DMS 273 treated with DMSO at 0.1 percent for 48 hours (cell line): ENCODE measurements at regions not wholly inside any gene's neighbourhood (a gene's known extent, or its start where the extent isn't known, plus 50 kb on each side); places are given as distances from the start of the nearest gene placed in this dataset.
"Not testable (repeated sequence)": the region's sequence is repeated elsewhere in the genome, so short reads cannot be mapped to it uniquely, and the experiment has no call there.

Source experiments
- DNase-seq: peaks from one replicate; lab custom pipeline; 2025; lab: John Stamatoyannopoulos, UW

DNA sequence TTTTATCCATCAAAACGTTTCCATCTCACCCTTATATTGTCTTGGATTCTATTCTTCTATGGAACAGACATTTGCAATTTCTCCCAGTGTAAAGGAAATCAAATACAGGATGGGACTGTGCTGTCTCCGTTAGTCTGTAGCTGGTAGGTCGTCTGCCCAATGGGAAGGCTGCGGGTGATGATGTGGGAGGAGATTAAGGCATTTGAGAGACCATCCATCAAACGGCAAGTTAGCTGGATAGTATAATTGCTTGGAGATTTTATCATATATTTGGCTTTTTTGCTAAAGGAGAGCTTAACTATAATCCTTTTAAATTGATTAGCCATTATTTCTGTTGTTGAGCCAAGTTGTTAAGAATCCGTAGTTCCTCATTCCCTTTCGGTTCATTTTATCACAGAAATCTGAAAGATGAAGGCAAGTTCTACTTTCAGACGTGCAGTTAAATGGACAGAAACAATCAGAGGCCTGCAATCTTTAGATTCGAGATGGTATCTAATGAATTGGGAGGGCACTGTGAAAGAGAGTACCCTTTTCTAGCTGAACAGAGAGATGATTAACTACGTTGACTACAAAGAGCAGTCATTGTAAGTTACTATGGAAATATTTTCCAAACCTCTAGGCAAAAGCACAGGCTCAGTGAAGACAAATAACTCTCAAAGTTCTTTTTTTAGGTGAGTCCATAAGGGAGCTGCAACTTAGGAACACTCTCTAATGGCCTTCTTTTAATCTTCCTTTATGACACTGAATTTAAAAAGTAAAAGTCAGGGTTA lies 253.3 kb upstream of the KIAA1217 start:
- DNase-seq: no peak

GRCh38 chr10:23965123-23965522 lies 243.8 kb upstream of the KIAA1217 start:
- no peak for DNase-seq

- DNase-seq: no peak
Measured at GRCh38 chr10:23965880-23966279, 243.1 kb upstream of the KIAA1217 start.

DNA sequence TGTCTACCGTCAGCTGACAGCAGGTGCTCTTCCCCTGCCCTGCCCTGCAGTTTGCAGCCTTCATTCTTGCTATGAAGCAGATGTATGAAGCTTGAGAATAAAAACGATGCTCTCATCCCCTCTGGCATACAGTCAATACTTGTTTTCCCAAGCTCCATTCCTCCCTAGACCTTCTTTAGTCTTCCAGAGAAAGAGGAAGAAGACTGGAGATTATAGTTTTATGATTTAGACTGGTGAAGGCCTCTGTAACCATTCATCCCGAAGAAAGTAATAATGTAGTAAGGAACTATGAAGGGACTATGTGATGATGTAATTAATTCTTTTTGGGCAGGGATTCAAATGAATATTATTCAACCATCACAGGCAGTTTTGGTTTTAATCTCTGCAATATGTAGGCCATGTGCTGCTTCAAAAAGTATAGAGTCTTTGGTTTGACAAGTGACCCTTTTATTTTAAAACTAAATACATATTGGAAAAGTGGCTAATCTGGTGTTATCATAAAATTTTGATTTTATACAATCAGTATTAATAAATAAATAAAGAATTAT lies 242.4 kb upstream of the KIAA1217 start:
- DNase-seq: no peak

- no peak for DNase-seq
Measured at GRCh38 chr10:23968301-23968700, 240.6 kb upstream of the KIAA1217 start.

DNA sequence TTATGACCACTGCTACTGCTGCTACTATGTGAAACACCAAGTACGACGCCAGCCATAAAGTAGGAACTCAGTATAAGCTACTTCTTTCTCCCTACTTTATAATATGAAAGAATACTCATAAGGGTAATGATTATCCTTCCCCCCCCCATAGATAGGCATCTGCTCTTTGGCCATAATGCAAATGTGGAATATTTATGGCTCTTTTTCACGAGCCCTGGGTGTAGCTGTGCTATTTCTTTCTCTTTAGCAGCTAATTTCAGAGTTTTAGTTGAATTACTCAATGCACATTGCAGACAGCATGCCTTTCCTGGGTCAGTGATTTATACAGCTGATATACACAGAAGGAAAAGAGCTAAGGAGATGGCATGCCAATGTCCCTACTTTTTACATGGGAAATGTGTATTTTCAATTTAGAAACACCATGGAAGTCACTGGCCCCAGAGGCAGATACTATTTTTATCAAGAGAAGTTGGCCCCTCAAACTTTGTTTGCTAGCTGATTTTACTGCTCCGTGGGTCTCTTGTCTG lies 234.1 kb upstream of the KIAA1217 start:
- DNase-seq: no peak

DNA sequence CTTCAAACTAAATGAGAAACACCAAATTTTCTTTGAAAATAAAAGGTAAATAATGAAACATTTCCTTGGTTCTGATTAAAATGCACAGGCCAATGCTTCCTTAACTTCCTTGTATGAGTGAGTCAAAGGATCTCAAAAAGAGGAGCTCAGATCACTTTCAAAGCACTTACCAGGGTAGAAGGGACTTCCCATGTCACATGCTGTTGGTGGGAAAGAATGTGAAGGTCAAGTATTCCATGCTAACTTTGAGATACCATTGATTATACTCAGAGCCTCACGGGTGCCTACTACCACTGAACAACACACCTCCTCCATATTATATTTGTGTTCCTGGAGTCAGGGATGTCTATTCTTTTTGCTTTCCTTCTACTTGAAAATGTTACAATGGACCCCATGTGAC lies 233.5 kb upstream of the KIAA1217 start:
- DNase-seq: no peak

GRCh38 chr10:23976275-23976674 lies 232.7 kb upstream of the KIAA1217 start:
- no peak for DNase-seq

- no peak for DNase-seq
Measured at GRCh38 chr10:23978317-23978716, 230.6 kb upstream of the KIAA1217 start.

- DNase-seq: no peak
Measured at GRCh38 chr10:23980094-23980493, 228.8 kb upstream of the KIAA1217 start.

- no peak for DNase-seq
Measured at GRCh38 chr10:23981520-23982309, 227.2 kb upstream of the KIAA1217 start.

DNA sequence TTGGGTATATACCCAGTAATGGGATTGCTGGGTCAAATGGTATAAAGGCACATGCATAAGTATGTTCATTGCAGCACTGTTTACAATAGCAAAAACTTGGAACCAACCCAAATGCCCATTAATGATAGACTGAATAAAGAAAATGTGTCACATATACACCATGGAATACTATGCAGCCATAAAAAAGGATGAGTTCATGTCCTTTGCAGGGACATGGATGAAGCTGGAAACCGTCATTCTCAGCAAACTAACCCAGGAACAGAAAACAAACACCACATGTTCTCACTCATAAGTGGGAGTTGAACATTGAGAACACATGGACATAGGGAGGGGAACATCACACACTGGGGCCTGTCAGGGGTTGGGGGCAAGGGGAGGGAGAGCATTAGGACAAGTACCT lies 224.5 kb upstream of the KIAA1217 start:
- DNase-seq: not testable (repeated sequence)

GRCh38 chr10:23988006-23988405 lies 220.9 kb upstream of the KIAA1217 start:
- DNase-seq: no peak

GRCh38 chr10:23994459-23995046 lies 214.4 kb upstream of the KIAA1217 start:
- DNase-seq: no peak

- DNase-seq: no peak
Measured at GRCh38 chr10:23999445-23999844, 209.5 kb upstream of the KIAA1217 start.

DNA sequence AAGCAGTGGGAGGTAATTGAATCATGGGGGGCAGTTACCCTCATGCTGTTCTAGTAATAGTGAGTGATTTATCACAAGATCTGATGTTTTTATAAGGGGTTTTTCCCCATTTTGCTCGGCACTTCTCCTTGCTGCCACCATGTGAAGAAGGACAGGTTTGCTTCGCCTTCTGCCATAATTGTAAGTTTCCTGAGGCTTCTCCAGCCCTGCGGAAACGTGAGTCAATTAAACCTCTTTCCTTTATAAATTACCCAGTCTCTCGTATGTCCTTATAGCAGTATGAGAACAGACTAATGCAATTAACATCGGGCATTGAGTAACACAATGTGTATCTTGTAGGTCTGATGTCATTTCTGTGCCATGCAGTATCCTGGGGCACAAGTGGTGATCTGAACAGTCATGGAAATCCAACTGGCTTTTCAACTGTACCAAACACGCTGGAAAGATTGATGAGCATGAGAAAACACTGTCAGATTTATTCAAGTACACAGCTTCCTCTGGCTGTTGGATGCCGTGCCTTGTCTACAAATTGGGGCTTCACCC lies 208.6 kb upstream of the KIAA1217 start:
- DNase-seq: no peak

DNA sequence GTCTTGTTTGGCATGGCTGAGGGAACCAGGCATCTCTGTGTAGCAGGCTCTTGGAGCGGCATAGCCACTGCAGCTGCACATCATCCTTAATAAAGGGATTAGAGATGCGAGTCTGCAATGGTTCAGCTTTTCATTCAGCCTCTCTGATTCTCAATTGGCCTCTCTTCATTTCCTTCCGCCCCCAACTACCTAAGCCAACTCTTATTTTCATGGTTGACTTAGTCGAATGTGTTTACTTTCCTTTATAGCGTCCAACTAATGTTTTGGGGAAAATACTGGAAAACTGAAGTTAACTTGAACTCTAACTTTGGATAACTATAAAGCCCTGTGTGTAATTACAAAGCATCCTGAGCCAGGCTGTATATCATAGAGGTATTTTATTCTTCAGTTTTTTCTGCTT lies 202.2 kb upstream of the KIAA1217 start:
- DNase-seq: no peak

DNA sequence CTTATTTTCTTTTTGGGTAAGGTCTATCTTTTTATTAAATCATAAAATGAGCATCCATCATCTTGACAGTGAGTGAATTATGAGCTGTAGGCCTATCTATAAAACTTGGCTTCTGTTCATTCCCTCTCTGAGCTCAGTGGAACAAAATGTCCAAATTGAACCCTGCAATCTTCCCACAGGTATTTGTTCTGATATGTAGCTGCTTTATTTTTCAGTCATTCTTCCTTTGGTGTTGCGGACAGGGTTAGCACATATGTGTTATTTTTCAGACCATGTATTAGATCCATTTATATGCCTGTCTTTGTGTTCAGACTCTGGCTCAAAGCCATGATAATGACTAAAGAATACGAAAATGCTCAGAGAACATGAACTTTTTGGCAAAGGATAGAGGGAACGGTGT lies 201.6 kb upstream of the KIAA1217 start:
- no peak for DNase-seq

GRCh38 chr10:24008164-24009091 lies 200.5 kb upstream of the KIAA1217 start:
- DNase-seq: no peak

DNA sequence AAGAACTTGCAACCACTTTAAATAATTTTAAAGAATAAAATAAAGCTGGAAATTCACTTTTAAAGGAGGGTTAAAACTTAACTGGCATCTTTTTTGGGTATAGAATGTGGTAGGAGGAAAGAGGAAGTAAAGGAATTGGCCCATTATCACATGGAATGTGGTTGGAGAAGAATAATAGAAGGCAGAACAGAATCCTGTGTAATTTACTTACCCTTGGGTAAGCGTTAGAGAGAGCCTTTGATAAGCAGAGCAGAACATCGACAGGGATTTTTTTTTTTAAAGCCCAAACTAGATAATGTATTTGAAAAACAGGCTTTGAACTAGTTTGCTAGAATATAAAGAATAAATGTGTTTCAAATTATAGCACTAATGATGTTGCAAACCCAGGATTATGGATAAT lies 199.8 kb upstream of the KIAA1217 start:
- no peak for DNase-seq

DNA sequence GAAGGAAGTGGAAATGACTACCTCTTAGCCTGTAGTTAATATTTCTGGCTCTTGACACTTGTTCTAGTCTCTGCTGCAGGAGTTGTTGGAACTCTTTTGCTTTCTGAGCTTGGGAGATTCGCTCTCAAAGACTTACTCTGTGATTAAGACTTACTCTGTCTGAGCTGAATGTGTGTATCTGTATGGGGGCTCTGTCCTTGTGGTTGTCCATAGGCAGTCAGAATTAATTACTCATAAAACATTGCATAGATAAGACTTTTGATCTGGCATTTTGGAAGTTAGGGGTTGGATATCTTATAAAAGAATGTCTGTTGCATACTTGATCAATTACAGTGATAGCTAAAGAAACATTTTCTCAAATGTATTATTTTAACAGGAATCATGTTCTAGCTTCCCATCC lies 199.2 kb upstream of the KIAA1217 start:
- DNase-seq: no peak
